DOHH2 (cell line): ENCODE measurements at regions not wholly inside any gene's neighbourhood (a gene's known extent, or its start where the extent isn't known, plus 50 kb on each side); places are given as distances from the start of the nearest gene placed in this dataset.

ENCODE experiments used
- CTCF ChIP-seq: fragments of 200-600 bp; sonication (generic); IDR thresholded peaks from one replicate; pipeline ENCODE4 v1.5.1; 2014; ENCODE audit warnings: antibody characterized with exemption, mild to moderate bottlenecking, low read depth, low read length; ENCODE audit not compliant: poor library complexity, severe bottlenecking
- EZH2phosphoT487 ChIP-seq: fragments of 200-600 bp; sonication (generic); IDR thresholded peaks from 2 replicates; pipeline ENCODE4 v1.6.1; 2017; ENCODE audit warnings: borderline replicate concordance, mild to moderate bottlenecking, antibody characterized with exemption, low read length, moderate library complexity, mixed read lengths

GRCh38 chr10:113369365-113369694 is 183.5 kb upstream of the HABP2 start:
- TF ChIP-seq EZH2phosphoT487: no peak
- TF ChIP-seq CTCF: no peak
